Thoracic aorta (tissue), 2 donors: ENCODE measurements at regions not wholly inside any gene's neighbourhood (a gene's known extent, or its start where the extent isn't known, plus 50 kb on each side); places are given as distances from the start of the nearest gene placed in this dataset.
"Not testable (repeated sequence)": the region's sequence is repeated elsewhere in the genome, so short reads cannot be mapped to it uniquely, and the experiment has no call there.

Source experiments
- ATAC-seq: fragments of 150-250 bp; one replicate; pipeline ENCODE4 v1.8.0; 2017; ENCODE audit warnings: low read depth; ENCODE audit not compliant: insufficient number of reproducible peaks, low FRiP score
- DNase-seq: peaks from one replicate; pipeline ENCODE4 v3.0.0-alpha.2; 2020; ENCODE audit warnings: low spot score
- H3K27ac ChIP-seq, 2 donors: fragments of 200-600 bp; sonication (generic); 1 replicate in 1 of 2; 2 replicates in 1 of 2; pipeline ENCODE4 v1.5.1; 2016; ENCODE audit warnings: mild to moderate bottlenecking in 2 of 2, moderate library complexity in 2 of 2
- H3K27me3 ChIP-seq: fragments of 200-600 bp; sonication (generic); replicated peaks from 2 replicates; pipeline ENCODE4 v1.6.0; 2016; ENCODE audit warnings: mild to moderate bottlenecking; ENCODE audit not compliant: insufficient read depth
- H3K36me3 ChIP-seq: fragments of 200-600 bp; sonication (generic); one replicate; pipeline ENCODE4 v1.5.1; 2016
- H3K4me1 ChIP-seq, 2 donors: fragments of 200-600 bp; sonication (generic); 1 replicate in 1 of 2; 2 replicates in 1 of 2; pipeline versions ENCODE4 v1.5.1 to v1.6.0; 2016; ENCODE audit warnings: low read depth in 2 of 2, mild to moderate bottlenecking in 1 of 2; ENCODE audit not compliant: control insufficient read depth in 1 of 2
- H3K4me3 ChIP-seq: fragments of 200-600 bp; sonication (generic); 2 replicates; pipeline ENCODE4 v1.5.1; 2016; ENCODE audit warnings: mild to moderate bottlenecking
- H3K9me3 ChIP-seq: fragments of 200-600 bp; sonication (generic); 2 replicates; pipeline ENCODE4 v1.5.1; 2016
- TF ChIP-seq, protein P1 (sequence below): fragments of 200-600 bp; sonication (generic); IDR thresholded peaks from one replicate; pipeline ENCODE4 v1.5.1; 2019; ENCODE audit warnings: antibody characterized with exemption

- Histone ChIP-seq H3K27ac (no peak overlapping the region), H3K36me3 (no peaks in the 10 kb centered on the region), H3K9me3 (no peaks in the 10 kb centered on the region), H3K4me1 (no peaks in the 10 kb centered on the region), H3K27me3 (no peaks in the 10 kb centered on the region), H3K4me3 (no peak overlapping the region)
- DNase-seq (no peak), ATAC-seq (no peak)
- TF ChIP-seq, protein P1, sequence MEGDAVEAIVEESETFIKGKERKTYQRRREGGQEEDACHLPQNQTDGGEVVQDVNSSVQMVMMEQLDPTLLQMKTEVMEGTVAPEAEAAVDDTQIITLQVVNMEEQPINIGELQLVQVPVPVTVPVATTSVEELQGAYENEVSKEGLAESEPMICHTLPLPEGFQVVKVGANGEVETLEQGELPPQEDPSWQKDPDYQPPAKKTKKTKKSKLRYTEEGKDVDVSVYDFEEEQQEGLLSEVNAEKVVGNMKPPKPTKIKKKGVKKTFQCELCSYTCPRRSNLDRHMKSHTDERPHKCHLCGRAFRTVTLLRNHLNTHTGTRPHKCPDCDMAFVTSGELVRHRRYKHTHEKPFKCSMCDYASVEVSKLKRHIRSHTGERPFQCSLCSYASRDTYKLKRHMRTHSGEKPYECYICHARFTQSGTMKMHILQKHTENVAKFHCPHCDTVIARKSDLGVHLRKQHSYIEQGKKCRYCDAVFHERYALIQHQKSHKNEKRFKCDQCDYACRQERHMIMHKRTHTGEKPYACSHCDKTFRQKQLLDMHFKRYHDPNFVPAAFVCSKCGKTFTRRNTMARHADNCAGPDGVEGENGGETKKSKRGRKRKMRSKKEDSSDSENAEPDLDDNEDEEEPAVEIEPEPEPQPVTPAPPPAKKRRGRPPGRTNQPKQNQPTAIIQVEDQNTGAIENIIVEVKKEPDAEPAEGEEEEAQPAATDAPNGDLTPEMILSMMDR = no peak
Observed at GRCh38 chr16:13478991-13479390, 441.0 kb upstream of the ERCC4 start.

DNA sequence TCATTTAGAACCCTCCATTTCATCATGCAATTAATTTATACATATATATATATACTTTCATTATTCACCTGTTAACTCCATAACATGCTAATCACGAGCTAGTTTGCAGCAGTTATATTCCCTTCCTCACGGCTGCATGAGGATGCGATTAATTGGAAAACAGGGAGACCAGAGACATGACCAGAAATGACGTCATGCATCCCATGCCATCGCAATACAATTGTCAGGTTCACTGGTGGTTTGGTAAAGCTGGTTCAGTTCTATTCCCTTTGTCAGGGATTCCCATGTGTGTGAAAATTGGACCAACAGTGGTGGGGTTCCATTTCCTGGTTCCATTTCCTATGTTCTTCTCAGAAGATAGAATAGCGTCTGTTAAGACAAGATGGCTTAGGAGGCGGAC lies 440.4 kb upstream of the ERCC4 start:
- Histone ChIP-seq H3K4me1 (no peaks in the 10 kb centered on the region), H3K9me3 (no peaks in the 10 kb centered on the region), H3K27me3 (no peaks in the 10 kb centered on the region), H3K4me3 (no peak overlapping the region), H3K27ac (no peak overlapping the region), H3K36me3 (no peaks in the 10 kb centered on the region)
- TF ChIP-seq, protein P1 = no peak
- DNase-seq (no peak), ATAC-seq (no peak)

GRCh38 chr16:13480801-13481200 lies 439.2 kb upstream of the ERCC4 start:
- Histone ChIP-seq H3K36me3 (no peaks in the 10 kb centered on the region), H3K4me1 (no peaks in the 10 kb centered on the region), H3K9me3 (no peaks in the 10 kb centered on the region), H3K27me3 (no peaks in the 10 kb centered on the region), H3K27ac (no peak overlapping the region), H3K4me3 (no peak overlapping the region)
- ATAC-seq (no peak), DNase-seq (no peak)
- TF ChIP-seq, protein P1 = no peak

- H3K36me3 ChIP-seq = no peaks in the 10 kb centered on the region
- H3K4me3 ChIP-seq = no peak overlapping the region
- ATAC-seq = no peak
- no peaks in the 10 kb centered on the region for H3K27me3 ChIP-seq
- TF ChIP-seq, protein P1 = no peak
- H3K9me3 ChIP-seq = no peaks in the 10 kb centered on the region
- H3K4me1 ChIP-seq = no peaks in the 10 kb centered on the region
- DNase-seq = no peak
- H3K27ac ChIP-seq = no peak overlapping the region
Observed at GRCh38 chr16:13483121-13483520, 436.8 kb upstream of the ERCC4 start.

GRCh38 chr16:13489416-13489815 lies 430.5 kb upstream of the ERCC4 start:
- not testable (repeated sequence) for H3K4me1 ChIP-seq, ATAC-seq

DNA sequence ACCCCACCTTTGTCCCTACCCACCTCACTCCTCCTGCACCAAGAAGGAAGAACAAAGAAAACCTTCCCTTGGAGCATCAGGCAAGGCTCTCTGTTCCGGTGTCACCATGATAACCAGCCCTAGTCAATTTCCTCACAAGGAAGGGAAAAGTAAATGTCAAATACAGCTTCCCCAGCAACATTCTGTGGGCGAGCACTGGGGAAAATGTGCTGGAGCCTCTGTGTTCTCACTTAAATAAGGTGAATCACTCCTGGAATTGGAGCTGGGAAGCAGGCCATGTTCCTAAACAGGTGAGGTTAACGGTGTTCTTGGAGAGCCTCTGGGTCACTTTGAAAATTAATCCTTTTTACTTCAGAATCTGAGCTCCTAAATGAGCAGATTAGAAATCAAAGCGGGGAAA lies 427.9 kb upstream of the ERCC4 start:
- H3K4me1 ChIP-seq = no peaks in the 10 kb centered on the region
- no peak overlapping the region for H3K27ac ChIP-seq
- DNase-seq (no peak), ATAC-seq (no peak)
- no peaks in the 10 kb centered on the region for H3K9me3 ChIP-seq
- TF ChIP-seq, protein P1 = no peak
- no peaks in the 10 kb centered on the region for H3K27me3 ChIP-seq
- no peak overlapping the region for H3K4me3 ChIP-seq
- no peaks in the 10 kb centered on the region for H3K36me3 ChIP-seq

More at GRCh38 chr16:13489416-13489815, 430.5 kb upstream of the ERCC4 start:
- H3K9me3 ChIP-seq, H3K36me3 ChIP-seq, H3K27ac ChIP-seq, DNase-seq, H3K27me3 ChIP-seq, H3K4me3 ChIP-seq: not testable (repeated sequence)
